GM21717 (cell line): ENCODE measurements at regions not wholly inside any gene's neighbourhood (a gene's known extent, or its start where the extent isn't known, plus 50 kb on each side); places are given as distances from the start of the nearest gene placed in this dataset.
"Not testable (repeated sequence)": the region's sequence is repeated elsewhere in the genome, so short reads cannot be mapped to it uniquely, and the experiment has no call there.

Experiments used
- ATAC-seq: cut with Tn5 transposase; IDR thresholded peaks from one replicate; pipeline ENCODE4 v1.9.1; 2021; ENCODE audit warnings: mild to moderate bottlenecking, moderate library complexity; ENCODE audit not compliant: unreplicated experiment

GRCh38 chr1:213415691-213416380, 364.8 kb downstream of the RPS6KC1 start:
- no peak for ATAC-seq

GRCh38 chr1:213416461-213417224, 365.6 kb downstream of the RPS6KC1 start:
- no peak for ATAC-seq

GRCh38 chr1:213417225-213417820, 366.3 kb downstream of the RPS6KC1 start:
- ATAC-seq, result no peak

- no peak for ATAC-seq
These were observed 366.8 kb downstream of the RPS6KC1 start for GRCh38 chr1:213417846-213418245.

- ATAC-seq, result no peak
These were observed 367.4 kb downstream of the RPS6KC1 start for GRCh38 chr1:213418268-213419071.

GRCh38 chr1:213419401-213420030, 368.5 kb downstream of the RPS6KC1 start:
- no peak for ATAC-seq

GRCh38 chr1:213421178-213421577, 370.1 kb downstream of the RPS6KC1 start:
- not testable (repeated sequence) for ATAC-seq

GRCh38 chr1:213423041-213423440, 372.0 kb downstream of the RPS6KC1 start:
- ATAC-seq, result no peak

GRCh38 chr1:213423605-213424004, 372.6 kb downstream of the RPS6KC1 start:
- no peak for ATAC-seq

- ATAC-seq, result no peak
These were observed 374.5 kb downstream of the RPS6KC1 start for GRCh38 chr1:213425376-213426030.

GRCh38 chr1:213429642-213430041, 378.6 kb downstream of the RPS6KC1 start:
- no peak for ATAC-seq

- no peak for ATAC-seq
These were observed 384.7 kb downstream of the RPS6KC1 start for GRCh38 chr1:213435715-213436114.

GRCh38 chr1:213438339-213438738, 387.3 kb downstream of the RPS6KC1 start:
- no peak for ATAC-seq

- no peak for ATAC-seq
These were observed 388.7 kb downstream of the RPS6KC1 start for GRCh38 chr1:213439703-213440102.

- ATAC-seq, result no peak
These were observed 389.7 kb downstream of the RPS6KC1 start for GRCh38 chr1:213440766-213441165.

- no peak for ATAC-seq
These were observed 392.4 kb downstream of the RPS6KC1 start for GRCh38 chr1:213443415-213443814.

GRCh38 chr1:213444224-213444623, 393.2 kb downstream of the RPS6KC1 start:
- peak; percentile 63 for ATAC-seq

GRCh38 chr1:213446496-213446895, 395.5 kb downstream of the RPS6KC1 start:
- no peak for ATAC-seq

GRCh38 chr1:213448360-213448759, 397.3 kb downstream of the RPS6KC1 start:
- ATAC-seq, result no peak

- ATAC-seq, result no peak
These were observed 397.7 kb downstream of the RPS6KC1 start for GRCh38 chr1:213448776-213449175.
